Heart right ventricle (tissue), 16 donors: ENCODE measurements at regions not wholly inside any gene's neighbourhood (a gene's known extent, or its start where the extent isn't known, plus 50 kb on each side); places are given as distances from the start of the nearest gene placed in this dataset.

Experiments used
- ATAC-seq, 8 donors: fragments of 200-7000 bp; cut with Tn5 transposase; one replicate each; pipeline ENCODE4 v1.9.1; 2020; ENCODE audit warnings: mild to moderate bottlenecking in 8 of 8, moderate library complexity in 8 of 8, moderate number of reproducible peaks in 1 of 8
- DNase-seq, 2 donors: peaks; one replicate each; pipeline ENCODE4 v3.0.0-alpha.2; 2020
- H3K27ac ChIP-seq, 10 donors: fragments of 200-600 bp; sonication (generic) in 2 of 10; one replicate each; pipeline versions ENCODE4 v1.5.0 to v1.8.0; 2020 to 2022; ENCODE audit warnings: mild to moderate bottlenecking in 3 of 10
- H3K27me3 ChIP-seq, 7 donors: fragments of 200-600 bp; one replicate each; pipeline ENCODE4 v1.8.0; 2021 to 2022; ENCODE audit warnings: mild to moderate bottlenecking in 2 of 7
- H3K36me3 ChIP-seq, 9 donors: fragments of 200-600 bp; sonication (generic) in 1 of 9; one replicate each; pipeline versions ENCODE4 v1.5.0 to v1.8.0; 2020 to 2022; ENCODE audit warnings: mild to moderate bottlenecking in 2 of 9
- H3K4me1 ChIP-seq, 9 donors: fragments of 200-600 bp; sonication (generic) in 1 of 9; one replicate each; pipeline versions ENCODE4 v1.5.0 to v1.8.0; 2020 to 2022; ENCODE audit warnings: mild to moderate bottlenecking in 4 of 9
- H3K4me3 ChIP-seq, 10 donors: fragments of 200-600 bp; sonication (generic) in 2 of 10; one replicate each; pipeline versions ENCODE4 v1.5.0 to v1.8.0; 2020 to 2022; ENCODE audit warnings: mild to moderate bottlenecking in 7 of 10, moderate library complexity in 2 of 10
- H3K9me3 ChIP-seq, 11 donors: fragments of 200-600 bp in 10 of 11; sonication (generic) in 2 of 11; one replicate each; pipeline versions ENCODE4 v1.5.0 to v1.8.0; 2013 to 2022; ENCODE audit warnings: mild to moderate bottlenecking in 2 of 11, control low read depth in 1 of 11, moderate library complexity in 1 of 11
- WGBS, 2 donors: extraction: QIAGEN DNeasy Blood & Tissue Kit; methylation state at CpG; one replicate each; pipeline ENCODE4 v1.1.7; 2013; ENCODE audit warnings: inconsistent platforms in 1 of 2; 5-methylcytosine and 5-hydroxymethylcytosine counted together
- intact Hi-C, 10 donors: fragments of 100-400 bp; cut with DNase I; formaldehyde crosslinking; loops; one replicate each; pipeline versions ENCODE4 v1.11.1 to v1.14.2; 2022
- TF ChIP-seq, protein P1 (sequence below), 9 donors: fragments of 200-600 bp; sonication (generic) in 2 of 9; IDR thresholded peaks; one replicate each; pipeline versions ENCODE4 v1.5.0 to v1.8.0; 2021 to 2022; ENCODE audit warnings: antibody characterized with exemption in 9 of 9, mild to moderate bottlenecking in 5 of 9, moderate library complexity in 1 of 9
- donor health status: Arrhythmogenic right ventricular cardiomyopathy.
- donor health status: ischemic (EF 13 %, LVEDD 7.1; RV severe dilation, severe dysfunction).
- donor health status: healthy with polysubstance abuse.
- donor health status: DM: no; HTN: yes; CAD: no.
- donor health status: DM: no; HTN: no; CAD: no.
- donor health status: ischemic (EF 25% LVEDD 6.9; RV normal size, moderate dysfunction).
- donor health status: ischemic (EF 25% LVEDD 5.7; RV mildly dilated, moderate dysfunction).
- donor health status: healthy.
- donor health status: DM: yes; HTN: yes; CAD: no.
- donor health status: Ischemic cardiomyopathy.
- donor health status: ischemic (EF 35%, LVEDD 5.7; RV mildly dilated, moderate dysfunction).
- donor health status: nonischemic (EF 11% LVEDD 7.7; RV severe dilation, severe dysfunction).
- donor health status: DM: yes; HTN: yes; CAD: no.
- donor health status: PGD.
- donor health status: ischemic (EF 29% LVEDD 5.4; RV normal size, mild dysfunction).
- donor health status: nonischemic (EF 23%, LVEDD 6.1; RV moderate dilation, normal function).

DNA sequence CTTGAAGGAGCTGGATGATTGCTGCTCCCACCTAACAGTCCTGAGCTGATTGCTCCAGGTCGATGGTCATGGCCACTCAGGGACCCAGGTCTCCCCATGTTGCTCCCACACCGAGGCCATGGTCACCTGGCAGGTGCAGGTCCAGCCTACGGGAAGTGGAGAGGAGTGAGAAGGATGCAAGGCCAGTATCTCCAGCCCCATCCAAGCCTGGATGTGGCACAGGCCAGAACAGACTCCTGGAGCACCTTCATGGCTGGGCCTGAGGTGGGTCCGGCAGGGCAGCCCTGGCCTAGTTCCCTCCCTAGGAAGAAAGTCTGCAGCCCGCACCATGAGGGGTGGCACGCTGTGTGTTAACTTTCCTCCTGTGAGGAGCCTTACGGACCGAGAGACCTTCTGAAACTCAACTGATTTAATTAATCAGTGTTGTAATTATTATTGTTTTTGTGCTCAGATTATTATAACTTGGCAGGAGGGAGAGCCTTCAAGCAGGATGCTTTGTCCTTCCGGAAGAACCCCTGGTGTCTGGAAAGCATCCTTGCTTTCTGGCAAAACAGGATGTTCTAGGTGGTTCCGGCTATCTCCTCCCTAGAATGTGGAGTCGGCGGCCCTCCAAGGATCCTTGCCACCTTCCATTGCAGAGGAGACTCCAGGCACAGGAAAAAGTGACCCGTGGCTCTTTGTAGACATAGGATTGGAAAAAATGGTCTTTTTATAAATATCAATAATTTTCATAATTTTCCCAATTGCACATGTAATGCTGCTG, 92.3 kb upstream of the ADRA2C start:
- DNase-seq (no peak), ATAC-seq (no peak)
- Histone ChIP-seq H3K36me3 (no peaks in the 10 kb centered on the region), H3K4me3 (no peak overlapping the region), H3K27ac (no peak overlapping the region), H3K9me3 (peaks cover 0 to 5% (median 0%) of the 10 kb centered on the region in 11 donors), H3K4me1 (no peaks in the 10 kb centered on the region), H3K27me3 (peaks cover 6 to 61% (median 35%) of the 10 kb centered on the region in 7 donors)
- WGBS, 2 donors: 71 to 76% methylated on average over 13 of the region's 13 CpGs
- TF ChIP-seq, protein P1, sequence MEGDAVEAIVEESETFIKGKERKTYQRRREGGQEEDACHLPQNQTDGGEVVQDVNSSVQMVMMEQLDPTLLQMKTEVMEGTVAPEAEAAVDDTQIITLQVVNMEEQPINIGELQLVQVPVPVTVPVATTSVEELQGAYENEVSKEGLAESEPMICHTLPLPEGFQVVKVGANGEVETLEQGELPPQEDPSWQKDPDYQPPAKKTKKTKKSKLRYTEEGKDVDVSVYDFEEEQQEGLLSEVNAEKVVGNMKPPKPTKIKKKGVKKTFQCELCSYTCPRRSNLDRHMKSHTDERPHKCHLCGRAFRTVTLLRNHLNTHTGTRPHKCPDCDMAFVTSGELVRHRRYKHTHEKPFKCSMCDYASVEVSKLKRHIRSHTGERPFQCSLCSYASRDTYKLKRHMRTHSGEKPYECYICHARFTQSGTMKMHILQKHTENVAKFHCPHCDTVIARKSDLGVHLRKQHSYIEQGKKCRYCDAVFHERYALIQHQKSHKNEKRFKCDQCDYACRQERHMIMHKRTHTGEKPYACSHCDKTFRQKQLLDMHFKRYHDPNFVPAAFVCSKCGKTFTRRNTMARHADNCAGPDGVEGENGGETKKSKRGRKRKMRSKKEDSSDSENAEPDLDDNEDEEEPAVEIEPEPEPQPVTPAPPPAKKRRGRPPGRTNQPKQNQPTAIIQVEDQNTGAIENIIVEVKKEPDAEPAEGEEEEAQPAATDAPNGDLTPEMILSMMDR (IDR thresholded peaks at IDR 0.05): no peak
- intact Hi-C loops: no loop called here

DNA sequence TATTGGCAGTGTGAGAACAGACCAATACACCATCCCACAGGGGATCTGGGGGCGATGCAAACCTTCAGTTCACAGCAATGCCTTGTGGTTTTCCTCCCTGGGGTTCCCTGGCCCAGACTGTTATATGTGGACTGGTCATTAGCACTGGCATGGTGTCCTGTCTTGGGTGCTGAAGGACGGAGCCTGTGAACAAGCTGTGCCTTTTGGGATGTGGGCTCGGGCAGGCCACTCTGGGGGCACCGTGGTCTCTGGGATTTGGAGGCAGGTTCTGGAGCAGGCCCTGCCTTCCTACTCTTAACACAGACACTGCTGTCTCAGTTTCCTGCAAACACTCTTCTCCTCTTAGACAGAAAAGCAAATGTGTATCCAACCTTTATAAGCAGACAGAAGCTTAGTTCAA, 93.0 kb upstream of the ADRA2C start:
- Histone ChIP-seq H3K4me1 (no peaks in the 10 kb centered on the region), H3K27ac (no peak overlapping the region), H3K36me3 (no peaks in the 10 kb centered on the region), H3K9me3 (peaks cover 0 to 5% (median 0%) of the 10 kb centered on the region in 11 donors), H3K27me3 (peaks cover 6 to 61% (median 35%) of the 10 kb centered on the region in 7 donors), H3K4me3 (no peak overlapping the region)
- intact Hi-C loops: no loop called here
- 89 to 93% methylated on average over 4 of the region's 4 CpGs for WGBS, 2 donors
- DNase-seq (no peak), ATAC-seq (no peak)
- TF ChIP-seq, protein P1 (IDR thresholded peaks at IDR 0.05): no peak

DNA sequence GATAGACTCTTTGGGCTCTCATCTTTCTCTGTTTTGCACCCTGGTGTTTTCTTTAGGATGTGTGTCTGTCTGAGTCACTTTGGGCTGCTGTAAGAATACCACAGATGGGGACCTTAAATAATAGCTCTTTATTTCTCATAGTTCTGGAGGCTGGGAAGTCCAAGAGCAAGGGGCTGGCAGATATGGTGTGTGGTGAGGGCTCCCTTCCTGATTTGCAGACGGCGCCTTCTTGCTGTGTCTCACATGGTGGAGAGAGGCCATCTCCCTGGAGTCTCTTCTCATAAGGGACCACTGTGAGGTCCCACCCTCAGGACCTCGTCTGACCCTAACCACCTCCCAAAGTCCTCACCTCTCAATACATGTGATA, 93.7 kb upstream of the ADRA2C start:
- DNase-seq: no peak

DNA sequence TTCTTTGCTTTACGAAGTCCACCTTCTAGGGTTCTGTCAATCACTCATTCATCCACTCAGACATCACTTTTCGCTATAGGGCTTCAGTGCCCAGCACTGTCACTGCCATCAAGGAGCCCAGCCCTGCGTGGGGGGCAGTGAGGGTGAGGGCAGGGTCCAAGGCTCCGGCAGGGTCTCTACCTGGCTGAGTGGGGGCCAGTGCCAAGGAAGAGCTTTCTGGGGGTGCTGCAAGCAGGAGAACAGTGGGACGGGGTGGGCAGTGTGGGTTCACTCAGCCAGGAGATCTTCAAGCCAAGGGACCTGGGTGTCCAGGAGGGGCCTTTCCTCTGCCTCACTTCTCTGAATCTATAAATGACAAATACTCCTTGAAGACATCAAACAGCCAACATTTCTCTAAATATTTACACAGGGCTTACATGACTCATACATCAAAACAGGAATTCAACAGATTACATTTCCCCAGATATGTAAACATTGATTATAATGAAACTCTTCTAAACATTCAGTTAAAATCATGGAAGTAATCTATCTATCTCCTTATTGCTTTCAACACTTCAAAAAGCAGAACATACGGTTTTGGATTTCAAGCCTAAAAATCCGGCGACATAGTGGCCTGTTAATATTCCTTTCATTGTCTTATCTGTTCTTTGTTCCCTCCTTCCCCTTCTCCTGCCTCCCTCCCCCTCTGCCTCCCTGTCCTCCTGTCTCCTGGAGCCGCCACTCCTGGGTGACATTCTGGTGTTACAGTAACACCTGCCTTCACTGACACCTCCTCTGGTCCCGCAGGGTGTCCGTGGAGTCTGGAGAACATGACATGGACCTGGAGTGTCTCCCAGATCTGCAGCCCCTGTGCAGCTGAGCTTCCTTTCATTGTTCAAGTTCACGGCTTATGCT, 94.4 kb upstream of the ADRA2C start:
- DNase-seq (no peak), ATAC-seq (no peak)
- H3K36me3 ChIP-seq: no peaks in the 10 kb centered on the region
- intact Hi-C loops: no loop called here
- peaks cover 0 to 13% (median 0%) of the 10 kb centered on the region in 11 donors for H3K9me3 ChIP-seq
- H3K27me3 ChIP-seq: peaks cover 3 to 51% (median 29%) of the 10 kb centered on the region in 7 donors
- H3K4me3 ChIP-seq: no peak overlapping the region
- WGBS, 2 donors: 65% methylated on average over 12 of the region's 12 CpGs
- H3K27ac ChIP-seq: no peak overlapping the region
- H3K4me1 ChIP-seq: no peaks in the 10 kb centered on the region
- TF ChIP-seq, protein P1 (IDR thresholded peaks at IDR 0.05): no peak

More for the DNA sequence above, 93.7 kb upstream of the ADRA2C start:
- Histone ChIP-seq H3K27ac (no peak overlapping the region), H3K27me3 (peaks cover 6 to 57% (median 31%) of the 10 kb centered on the region in 7 donors), H3K4me1 (no peaks in the 10 kb centered on the region), H3K9me3 (peaks cover 0 to 6% (median 0%) of the 10 kb centered on the region in 11 donors), H3K4me3 (no peak overlapping the region), H3K36me3 (no peaks in the 10 kb centered on the region)
- 92% methylated on average over 3 of the region's 3 CpGs for WGBS, 2 donors
- intact Hi-C loops: no loop called here
- no peak for ATAC-seq
- TF ChIP-seq, protein P1 (IDR thresholded peaks at IDR 0.05): no peak
